Left lung (tissue), 4 donors: ENCODE measurements at regions not wholly inside any gene's neighbourhood (a gene's known extent, or its start where the extent isn't known, plus 50 kb on each side); places are given as distances from the start of the nearest gene placed in this dataset.
A peak's percentile ranks its signal among the peaks of the same experiment; 100 is the strongest.

Source experiments
- ATAC-seq: fragments of 200-7000 bp; cut with Tn5 transposase; one replicate; pipeline ENCODE4 v1.9.1; 2020; ENCODE audit warnings: moderate library complexity
- DNase-seq, 4 donors: peaks; one replicate each; pipeline ENCODE4 v3.0.0-alpha.2; 2013 to 2020
- H3K27ac ChIP-seq, 2 donors: fragments of 200-600 bp; sonication (generic) in 1 of 2; one replicate each; pipeline versions ENCODE4 v1.5.0 to v1.8.0; 2020 to 2021
- H3K27me3 ChIP-seq, 2 donors: fragments of 200-600 bp; sonication (generic) in 1 of 2; one replicate each; pipeline versions ENCODE4 v1.5.0 to v1.8.0; 2020 to 2021
- H3K36me3 ChIP-seq, 2 donors: fragments of 200-600 bp; sonication (generic) in 1 of 2; one replicate each; pipeline versions ENCODE4 v1.5.0 to v1.8.0; 2020 to 2021
- H3K4me1 ChIP-seq, 2 donors: fragments of 200-600 bp; one replicate each; pipeline ENCODE4 v1.8.0; 2021
- H3K4me3 ChIP-seq, 2 donors: fragments of 200-600 bp; sonication (generic) in 1 of 2; one replicate each; pipeline versions ENCODE4 v1.5.0 to v1.8.0; 2020 to 2021; ENCODE audit warnings: mild to moderate bottlenecking in 1 of 2
- H3K9me3 ChIP-seq, 2 donors: fragments of 200-600 bp; sonication (generic) in 1 of 2; one replicate each; pipeline versions ENCODE4 v1.5.0 to v1.8.0; 2020 to 2021
- CTCF ChIP-seq, 2 donors: fragments of 200-600 bp; sonication (generic) in 1 of 2; IDR thresholded peaks; one replicate each; pipeline versions ENCODE4 v1.5.0 to v1.8.0; 2021; ENCODE audit warnings: antibody characterized with exemption in 2 of 2
- intact Hi-C, 2 donors: fragments of 100-400 bp; cut with DNase I; formaldehyde crosslinking; loops; one replicate each; pipeline versions ENCODE4 v1.11.2 to v1.14.2; 2022
- donor health status: DM: no; HTN: yes; CAD: no.
- donor health status: DM: no; HTN: no; CAD: no.

GRCh38 chr15:81968691-81969090 is 77.1 kb downstream of the MEX3B start:
- Histone ChIP-seq H3K27ac (no peak overlapping the region), H3K4me3 (no peak overlapping the region), H3K4me1 (no peaks in the 10 kb centered on the region), H3K36me3 (no peaks in the 10 kb centered on the region), H3K9me3 (peaks cover 0 to 4% of the 10 kb centered on the region in 2 donors), H3K27me3 (no peaks in the 10 kb centered on the region)
- ATAC-seq = no peak
- no peak for DNase-seq
- intact Hi-C loops = no loop called here
- no peak for TF ChIP-seq CTCF (IDR thresholded peaks at IDR 0.05)

GRCh38 chr15:81966631-81967030 is 79.2 kb downstream of the MEX3B start:
- ATAC-seq (no peak), DNase-seq (peak in 1 of 4 donors; percentile 36)
- Histone ChIP-seq H3K9me3 (peaks cover 0 to 3% of the 10 kb centered on the region in 2 donors), H3K27ac (no peak overlapping the region), H3K4me1 (no peaks in the 10 kb centered on the region), H3K36me3 (no peaks in the 10 kb centered on the region), H3K27me3 (no peaks in the 10 kb centered on the region), H3K4me3 (no peak overlapping the region)
- intact Hi-C loops = no loop called here
- TF ChIP-seq CTCF (IDR thresholded peaks at IDR 0.05) = no peak

- TF ChIP-seq CTCF (IDR thresholded peaks at IDR 0.05) = no peak
- no peak for ATAC-seq
- Histone ChIP-seq H3K4me3 (no peak overlapping the region), H3K36me3 (no peaks in the 10 kb centered on the region), H3K4me1 (no peaks in the 10 kb centered on the region), H3K27me3 (no peaks in the 10 kb centered on the region), H3K27ac (no peak overlapping the region), H3K9me3 (peaks cover 0 to 3% of the 10 kb centered on the region in 2 donors)
- intact Hi-C loops = no loop called here
- DNase-seq = no peak
Measured at GRCh38 chr15:81962482-81962881, 83.3 kb downstream of the MEX3B start.

- Histone ChIP-seq H3K4me1 (no peaks in the 10 kb centered on the region), H3K36me3 (no peaks in the 10 kb centered on the region), H3K27ac (no peak overlapping the region), H3K4me3 (no peak overlapping the region), H3K27me3 (no peaks in the 10 kb centered on the region), H3K9me3 (no peaks in the 10 kb centered on the region)
- intact Hi-C loops = no loop called here
- ATAC-seq = no peak
- DNase-seq = no peak
- TF ChIP-seq CTCF (IDR thresholded peaks at IDR 0.05) = no peak
Measured at GRCh38 chr15:81959196-81959595, 86.6 kb downstream of the MEX3B start.

- no peaks in the 10 kb centered on the region for H3K4me1 ChIP-seq
- H3K4me3 ChIP-seq = no peak overlapping the region
- no peak overlapping the region for H3K27ac ChIP-seq
- no peak for TF ChIP-seq CTCF (IDR thresholded peaks at IDR 0.05)
- ATAC-seq = no peak
- H3K36me3 ChIP-seq = no peaks in the 10 kb centered on the region
- H3K27me3 ChIP-seq = no peaks in the 10 kb centered on the region
- no peaks in the 10 kb centered on the region for H3K9me3 ChIP-seq
- no peak for DNase-seq
- intact Hi-C loops = no loop called here
Measured at GRCh38 chr15:81957698-81958097, 88.1 kb downstream of the MEX3B start.
